ENCODE measurements at regions not wholly inside any gene's neighbourhood (a gene's known extent, or its start where the extent isn't known, plus 50 kb on each side); places are given as distances from the start of the nearest gene placed in this dataset.

DNA sequence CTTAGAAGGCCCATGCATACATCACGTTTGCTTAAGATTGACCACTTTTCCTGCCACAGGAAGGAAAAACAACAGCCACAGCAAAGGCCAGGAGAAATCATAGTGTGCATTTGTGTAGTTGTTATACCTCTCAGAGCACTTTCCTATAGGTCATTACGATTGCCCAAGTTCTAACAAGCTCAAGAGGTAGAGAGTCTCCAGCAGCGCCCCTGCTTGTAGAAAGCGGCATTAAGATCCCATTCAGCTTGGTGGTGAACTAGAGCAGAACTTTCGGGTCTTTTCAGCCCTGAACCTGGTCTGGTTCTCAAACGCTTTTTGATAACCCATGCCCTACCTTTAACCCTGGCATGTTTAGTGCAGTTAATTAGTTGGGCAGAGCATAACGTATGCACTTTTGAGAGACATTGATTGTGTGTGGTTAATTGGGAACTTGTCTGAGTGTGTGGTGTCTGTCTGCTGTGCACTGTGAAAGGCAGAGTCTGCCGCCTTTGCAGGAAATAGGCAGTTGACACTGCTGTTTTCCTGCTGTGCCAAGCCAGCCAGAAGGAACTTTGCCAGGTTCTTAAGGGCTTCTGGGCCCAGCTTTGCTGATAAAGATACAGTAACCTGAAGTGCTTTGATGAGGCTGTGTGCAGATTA, 109.9 kb upstream of the CLMP start:
- Histone ChIP-seq H3K9me3 (ENCODE audit: low read depth, low read length) (no peaks in the 10 kb centered on the region), H3K9ac (ENCODE audit: insufficient read length) (no peak overlapping the region), H3K4me3 (peak overlapping the region; percentile 53), H3K27ac (peak overlapping the region; percentile 21; the same call in 1 of the 2 replicates), H3K36me3 (ENCODE audit: insufficient read depth, low read length) (no peaks in the 10 kb centered on the region)
- TF ChIP-seq POLR2AphosphoS5 (IDR thresholded peaks at IDR 0.05; ENCODE audit: borderline replicate concordance, low read depth, low read length), result peak; percentile 60; the same call in 1 of the 2 replicates
- TF ChIP-seq FOXP2 (optimal IDR thresholded peaks at IDR 0.05; ENCODE audit: control extremely low read depth, extremely low read length, insufficient read depth), result peak; percentile 61
- TF ChIP-seq EZH2 (IDR thresholded peaks at IDR 0.05), result no peak
- peak; percentile 45 for DNase-seq (ENCODE audit: low read depth, low spot score)

DNA sequence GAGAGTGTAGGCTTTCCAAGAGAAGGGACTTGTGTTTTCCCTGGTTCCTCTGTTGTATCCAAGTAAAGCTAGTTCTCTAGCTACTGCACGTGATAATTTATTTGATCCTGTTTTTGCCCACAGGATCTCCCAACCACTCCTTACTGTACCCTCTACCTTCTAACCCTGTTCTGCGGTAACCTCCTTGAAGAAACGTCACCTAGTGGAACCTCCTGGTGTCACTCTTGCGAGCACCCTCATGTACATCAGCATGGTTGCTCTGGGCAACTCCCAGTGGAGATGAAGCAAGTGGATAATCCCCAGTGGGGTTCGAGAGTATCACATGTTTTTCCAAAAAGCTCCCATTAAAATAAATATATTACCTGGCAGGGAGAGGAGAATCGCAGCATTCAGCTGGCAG, 108.9 kb upstream of the CLMP start:
- TF ChIP-seq POLR2AphosphoS5 (IDR thresholded peaks at IDR 0.05; ENCODE audit: borderline replicate concordance, low read depth, low read length) (no peak), FOXP2 (optimal IDR thresholded peaks at IDR 0.05; ENCODE audit: control extremely low read depth, extremely low read length, insufficient read depth) (no peak), EZH2 (IDR thresholded peaks at IDR 0.05) (no peak)
- Histone ChIP-seq H3K4me3 (no peak overlapping the region), H3K27ac (no peak overlapping the region), H3K36me3 (ENCODE audit: insufficient read depth, low read length) (no peaks in the 10 kb centered on the region), H3K9me3 (ENCODE audit: low read depth, low read length) (no peaks in the 10 kb centered on the region), H3K9ac (ENCODE audit: insufficient read length) (no peak overlapping the region)
- no peak for DNase-seq (ENCODE audit: low read depth, low spot score)

GRCh38 chr11:123302751-123303195, 107.7 kb upstream of the CLMP start:
- peak overlapping the region; percentile 50 for H3K4me3 ChIP-seq
- no peaks in the 10 kb centered on the region for H3K9me3 ChIP-seq (ENCODE audit: low read depth, low read length)
- H3K27ac ChIP-seq, result peak overlapping the region; percentile 60; the same call in 1 of the 2 replicates
- peak; percentile 55 for DNase-seq (ENCODE audit: low read depth, low spot score)
- no peaks in the 10 kb centered on the region for H3K36me3 ChIP-seq (ENCODE audit: insufficient read depth, low read length)
- TF ChIP-seq FOXP2 (optimal IDR thresholded peaks at IDR 0.05; ENCODE audit: control extremely low read depth, extremely low read length, insufficient read depth), result no peak
- no peak for TF ChIP-seq POLR2AphosphoS5 (IDR thresholded peaks at IDR 0.05; ENCODE audit: borderline replicate concordance, low read depth, low read length)
- TF ChIP-seq EZH2 (IDR thresholded peaks at IDR 0.05), result no peak
- no peak overlapping the region for H3K9ac ChIP-seq (ENCODE audit: insufficient read length)

GRCh38 chr11:123301696-123302400, 106.8 kb upstream of the CLMP start:
- no peaks in the 10 kb centered on the region for H3K36me3 ChIP-seq (ENCODE audit: insufficient read depth, low read length)
- H3K27ac ChIP-seq, result peak overlapping the region; percentile 31; the same call in 1 of the 2 replicates
- no peak for DNase-seq (ENCODE audit: low read depth, low spot score)
- H3K9ac ChIP-seq (ENCODE audit: insufficient read length), result no peak overlapping the region
- no peak overlapping the region for H3K4me3 ChIP-seq
- TF ChIP-seq EZH2 (IDR thresholded peaks at IDR 0.05), result no peak
- no peak for TF ChIP-seq FOXP2 (optimal IDR thresholded peaks at IDR 0.05; ENCODE audit: control extremely low read depth, extremely low read length, insufficient read depth)
- no peak for TF ChIP-seq POLR2AphosphoS5 (IDR thresholded peaks at IDR 0.05; ENCODE audit: borderline replicate concordance, low read depth, low read length)
- no peaks in the 10 kb centered on the region for H3K9me3 ChIP-seq (ENCODE audit: low read depth, low read length)

DNA sequence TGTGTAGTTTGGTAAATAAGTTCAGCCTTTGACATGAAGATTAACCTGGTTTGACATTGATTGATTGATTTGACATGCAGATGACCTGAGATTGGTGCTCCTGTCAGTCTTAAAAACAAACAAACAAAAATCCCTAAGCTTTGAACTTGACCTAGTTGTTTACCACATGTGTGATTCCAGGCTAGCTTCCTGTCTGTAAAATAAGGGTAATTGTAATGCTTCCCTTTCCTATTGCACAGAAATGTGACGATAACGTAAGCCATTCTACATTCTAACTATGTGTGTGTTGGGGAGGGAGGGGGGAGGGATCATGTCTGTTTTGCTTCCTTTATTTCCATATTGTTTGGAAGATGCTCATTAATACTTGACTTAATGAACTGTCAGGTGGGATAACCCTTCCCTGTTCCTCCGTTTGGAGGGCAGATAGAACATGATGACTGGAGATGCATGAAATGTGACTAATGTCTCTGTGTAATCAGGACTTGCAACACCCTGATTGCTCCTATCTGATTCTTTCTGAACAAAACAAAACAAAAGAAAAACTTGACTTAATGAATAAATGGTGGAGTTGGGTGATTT, 106.1 kb upstream of the CLMP start:
- no peak for DNase-seq (ENCODE audit: low read depth, low spot score)

DNA sequence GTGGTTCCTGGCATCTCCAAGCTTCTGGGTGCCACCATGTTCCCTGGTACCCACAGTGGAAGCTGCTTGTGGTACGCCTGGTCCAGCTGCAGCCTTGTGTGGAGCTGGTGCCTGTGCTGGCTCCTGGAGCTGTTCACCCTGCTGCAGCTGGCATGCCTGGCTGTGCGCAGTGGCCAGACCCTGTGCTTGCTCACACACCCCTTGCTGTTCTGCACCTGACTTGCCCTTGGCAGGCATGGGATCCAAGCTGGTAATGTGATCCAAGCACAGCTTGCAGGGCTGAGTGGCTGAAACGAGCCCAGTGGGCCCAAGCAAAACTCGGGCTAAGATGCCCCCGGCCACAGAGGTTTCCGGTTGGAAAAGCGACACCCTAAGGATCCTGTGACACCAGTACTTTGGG, 104.7 kb upstream of the CLMP start:
- no peak overlapping the region for H3K27ac ChIP-seq
- no peak for DNase-seq (ENCODE audit: low read depth, low spot score)
- H3K9ac ChIP-seq (ENCODE audit: insufficient read length), result no peak overlapping the region
- no peak overlapping the region for H3K4me3 ChIP-seq
- TF ChIP-seq POLR2AphosphoS5 (IDR thresholded peaks at IDR 0.05; ENCODE audit: borderline replicate concordance, low read depth, low read length), result no peak
- no peak for TF ChIP-seq FOXP2 (optimal IDR thresholded peaks at IDR 0.05; ENCODE audit: control extremely low read depth, extremely low read length, insufficient read depth)
- TF ChIP-seq EZH2 (IDR thresholded peaks at IDR 0.05), result no peak
- no peaks in the 10 kb centered on the region for H3K36me3 ChIP-seq (ENCODE audit: insufficient read depth, low read length)
- H3K9me3 ChIP-seq (ENCODE audit: low read depth, low read length), result no peaks in the 10 kb centered on the region

More for the DNA sequence above, 106.1 kb upstream of the CLMP start:
- Histone ChIP-seq H3K36me3 (ENCODE audit: insufficient read depth, low read length) (no peaks in the 10 kb centered on the region), H3K4me3 (no peak overlapping the region), H3K9me3 (ENCODE audit: low read depth, low read length) (no peaks in the 10 kb centered on the region), H3K9ac (ENCODE audit: insufficient read length) (no peak overlapping the region), H3K27ac (no peak overlapping the region)
- TF ChIP-seq POLR2AphosphoS5 (IDR thresholded peaks at IDR 0.05; ENCODE audit: borderline replicate concordance, low read depth, low read length), result no peak
- no peak for TF ChIP-seq FOXP2 (optimal IDR thresholded peaks at IDR 0.05; ENCODE audit: control extremely low read depth, extremely low read length, insufficient read depth)
- no peak for TF ChIP-seq EZH2 (IDR thresholded peaks at IDR 0.05)

GRCh38 chr11:123298488-123299447, 103.7 kb upstream of the CLMP start:
- Histone ChIP-seq H3K9me3 (ENCODE audit: low read depth, low read length) (no peaks in the 10 kb centered on the region), H3K36me3 (ENCODE audit: insufficient read depth, low read length) (no peaks in the 10 kb centered on the region)
- no peak for DNase-seq (ENCODE audit: low read depth, low spot score)

More at GRCh38 chr11:123298488-123299447, 103.7 kb upstream of the CLMP start:
- H3K9ac ChIP-seq (ENCODE audit: insufficient read length), result no peak overlapping the region
- no peak overlapping the region for H3K4me3 ChIP-seq
- no peak overlapping the region for H3K27ac ChIP-seq
- TF ChIP-seq POLR2AphosphoS5 (IDR thresholded peaks at IDR 0.05; ENCODE audit: borderline replicate concordance, low read depth, low read length) (no peak; the same call in 1 of the 2 replicates), FOXP2 (optimal IDR thresholded peaks at IDR 0.05; ENCODE audit: control extremely low read depth, extremely low read length, insufficient read depth) (no peak), EZH2 (IDR thresholded peaks at IDR 0.05) (no peak)

All from SK-N-MC (cell line).